HepG2 (cell line): ENCODE measurements at regions not wholly inside any gene's neighbourhood (a gene's known extent, or its start where the extent isn't known, plus 50 kb on each side); places are given as distances from the start of the nearest gene placed in this dataset.

ENCODE experiments used
- ATAC-seq: fragments of 200-7000 bp; cut with Tn5 transposase; 3 replicates; pipeline ENCODE4 v1.9.1; 2020; ENCODE audit warnings: mild to moderate bottlenecking, moderate library complexity
- BruUV-seq: library from RNA; stranded (reverse); fragments of 400-500 nt; replicated peaks from 2 replicates; lab custom pipeline; 2021; lab: Mats Ljungman, UMichigan
- CTCF ChIA-PET: fragments of 300-600 bp; formaldehyde crosslinking; extraction: SDS; loops from one replicate; lab custom pipeline; 2021; ENCODE audit warnings: low total read pairs, inconsistent platforms, low intra/inter-chr PET ratio; lab: Yijun Ruan, JAX
- POLR2A ChIA-PET: fragments of 350-600 bp; sonication (Branson Sonifier 250); formaldehyde crosslinking; loops from one replicate; lab custom pipeline; 2020; ENCODE audit warnings: antibody characterized with exemption, inconsistent platforms; lab: Yijun Ruan, JAX
- DNase-seq: peaks from one replicate; pipeline ENCODE4 v3.0.0-alpha.2; 2015; ENCODE audit warnings: low spot score
- FAIRE-seq: peaks from 3 replicates; lab custom pipeline; 2011; peaks lifted over from hg19 to GRCh38; lab: Jason Lieb, UNC
- H2AFZ ChIP-seq: one replicate; pipeline ENCODE4 v1.6.1; 2011; ENCODE audit warnings: low read length, inconsistent platforms
- H3K27ac ChIP-seq: fragments of 300-600 bp; 3 replicates; pipeline ENCODE4 v1.8.0; 2011; ENCODE audit warnings: mixed run types, mild to moderate bottlenecking, mixed read lengths, low read length, inconsistent platforms; ENCODE audit not compliant: insufficient read depth; ENCODE audit errors: extremely low read length
- H3K27me3 ChIP-seq, 2 experiments: fragments of 200-600 bp in 1 of 2; 2 replicates in 1 of 2; 3 replicates in 1 of 2; pipeline versions ENCODE4 v1.6.0 to v1.8.0; 2011; ENCODE audit warnings: low read length in 2 of 2, mild to moderate bottlenecking in 2 of 2, moderate library complexity in 2 of 2, inconsistent platforms in 1 of 2; ENCODE audit not compliant: insufficient read depth in 2 of 2, control insufficient read depth in 1 of 2
- H3K36me3 ChIP-seq, 2 experiments: fragments of 200-600 bp in 1 of 2; replicated peaks in 1 of 2; 2 replicates in 1 of 2; 3 replicates in 1 of 2; pipeline versions ENCODE4 v1.5.1 to v1.8.0; 2011; ENCODE audit warnings: low read length in 2 of 2, inconsistent platforms in 1 of 2; ENCODE audit not compliant: insufficient read depth in 2 of 2, control insufficient read depth in 1 of 2
- H3K4me1 ChIP-seq: 2 replicates; pipeline ENCODE4 v1.5.1; 2012; ENCODE audit warnings: low read length, inconsistent platforms; ENCODE audit not compliant: insufficient read depth
- H3K4me2 ChIP-seq: 2 replicates; pipeline ENCODE4 v1.6.0; 2011; ENCODE audit warnings: low read depth, low read length, inconsistent platforms
- H3K4me3 ChIP-seq, 3 experiments: fragments of 200-600 bp in 1 of 3; sonication (generic), shearing (Covaris generic) in 1 of 3; replicated peaks in 1 of 3; 2 replicates each; pipeline ENCODE4 v1.5.1; 2011 to 2016; ENCODE audit warnings: low read length in 3 of 3, inconsistent platforms in 2 of 3, low read depth in 2 of 3, mild to moderate bottlenecking in 2 of 3, control low read depth in 1 of 3, mixed read lengths in 1 of 3; ENCODE audit not compliant: insufficient read depth in 1 of 3
- H3K79me2 ChIP-seq: one replicate; pipeline ENCODE4 v1.6.1; 2011; ENCODE audit warnings: low read length, inconsistent platforms; ENCODE audit not compliant: insufficient read depth
- H3K9ac ChIP-seq: 2 replicates; pipeline ENCODE4 v1.6.0; 2011; ENCODE audit warnings: mild to moderate bottlenecking, low read depth, low read length, inconsistent platforms; ENCODE audit not compliant: insufficient read depth
- H3K9me3 ChIP-seq: 2 replicates; pipeline ENCODE4 v1.5.1; 2012; ENCODE audit warnings: mild to moderate bottlenecking, low read length
- H4K20me1 ChIP-seq: 2 replicates; pipeline ENCODE4 v1.6.0; 2011; ENCODE audit warnings: inconsistent platforms, mild to moderate bottlenecking, low read length, moderate library complexity; ENCODE audit not compliant: insufficient read depth
- NCOA2 ChIP-seq: sonication (generic); formaldehyde crosslinking; IDR thresholded peaks from 2 replicates; pipeline ENCODE4 v1.8.0; 2022; ENCODE audit warnings: inconsistent platforms
- ZNF614 ChIP-seq: IDR thresholded peaks from 2 replicates; pipeline ENCODE4 v1.6.1; 2018; ENCODE audit warnings: missing biosample characterization, missing genetic modification reagents, inconsistent platforms, borderline replicate concordance
- WGBS: methylation state at CpG from one replicate; pipeline ENCODE4 v1.1.6; 2017; ENCODE audit warnings: low lambda C conversion rate; 5-methylcytosine and 5-hydroxymethylcytosine counted together
- in situ Hi-C: cut with HindIII; loops from 2 replicates; pipeline ENCODE4 v1.10.0; 2017; ENCODE audit warnings: low pct_unique_long_range_greater_than_20kb; ENCODE audit not compliant: extremely low pct_ligation_motif_present
- intact Hi-C: fragments of 100-400 bp; cut with micrococcal nuclease; formaldehyde crosslinking; loops from one replicate; pipeline ENCODE4 v1.10.0; 2022; ENCODE audit not compliant: unreplicated experiment
- TF ChIP-seq, protein P1 (sequence below): sonication (generic); formaldehyde crosslinking; IDR thresholded peaks from 2 replicates; pipeline ENCODE4 v1.8.1; 2023; ENCODE audit warnings: mild to moderate bottlenecking, missing genetic modification reagents
- TF ChIP-seq, protein P2 (sequence below): sonication (generic); formaldehyde crosslinking; IDR thresholded peaks from 2 replicates; pipeline ENCODE4 v1.9.0; 2021; ENCODE audit warnings: mild to moderate bottlenecking, missing genetic modification reagents
- TF ChIP-seq, protein P3 (sequence below): sonication (generic); formaldehyde crosslinking; IDR thresholded peaks from 2 replicates; pipeline ENCODE4 v1.5.1; 2020; ENCODE audit warnings: missing genetic modification reagents, mild to moderate bottlenecking, borderline replicate concordance
- TF ChIP-seq, protein P4 (sequence below): sonication (generic); formaldehyde crosslinking; IDR thresholded peaks from 2 replicates; pipeline ENCODE4 v1.8.0; 2022; ENCODE audit warnings: mild to moderate bottlenecking, missing genetic modification reagents, moderate library complexity

DNA sequence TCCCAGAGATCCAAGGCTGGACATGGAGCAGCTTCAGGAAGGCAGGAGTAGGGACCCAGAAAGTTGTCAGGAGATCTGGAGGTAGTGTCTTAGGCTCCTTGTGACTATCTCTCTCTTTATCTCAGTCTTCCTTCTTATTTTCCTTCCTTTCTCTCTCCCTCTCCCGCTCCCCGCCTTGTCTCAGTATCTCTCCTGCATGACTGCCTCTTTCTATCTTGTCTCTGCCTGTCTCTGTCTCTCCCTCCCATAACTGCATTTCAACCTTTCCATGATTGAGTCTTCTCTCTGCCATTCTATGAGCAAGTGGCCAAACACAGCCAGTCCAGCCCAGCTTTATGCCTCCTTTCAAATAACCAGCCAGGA is 61.0 kb upstream of the NEK6 start:
- H3K9ac ChIP-seq: no peak overlapping the region
- intact Hi-C loops: no loop called here
- TF ChIP-seq NCOA2 (CRISPR knock-in tag) (no peak), ZNF614 (CRISPR knock-in tag) (no peak)
- TF ChIP-seq, protein P1, sequence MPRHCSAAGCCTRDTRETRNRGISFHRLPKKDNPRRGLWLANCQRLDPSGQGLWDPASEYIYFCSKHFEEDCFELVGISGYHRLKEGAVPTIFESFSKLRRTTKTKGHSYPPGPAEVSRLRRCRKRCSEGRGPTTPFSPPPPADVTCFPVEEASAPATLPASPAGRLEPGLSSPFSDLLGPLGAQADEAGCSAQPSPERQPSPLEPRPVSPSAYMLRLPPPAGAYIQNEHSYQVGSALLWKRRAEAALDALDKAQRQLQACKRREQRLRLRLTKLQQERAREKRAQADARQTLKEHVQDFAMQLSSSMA (CRISPR knock-in tag): no peak
- no peak overlapping the region for H3K4me3 ChIP-seq
- ATAC-seq (no peak), DNase-seq (no peak), FAIRE-seq (no peak)
- ChIA-PET CTCF (no interaction called here), POLR2A (no interaction called here)
- 9% methylated on average over 2 of the region's 2 CpGs for WGBS
- H3K27me3 ChIP-seq: peaks cover 0 to 11% of the 10 kb centered on the region in 2 experiments; a peak in 3 of 5 replicates
- no peak overlapping the region for H3K27ac ChIP-seq
- no peaks in the 10 kb centered on the region for H3K4me1 ChIP-seq
- no peaks in the 10 kb centered on the region for H3K79me2 ChIP-seq
- in situ Hi-C loops: no loop called here
- no peaks in the 10 kb centered on the region for H3K36me3 ChIP-seq
- no peaks in the 10 kb centered on the region for H4K20me1 ChIP-seq
- H2AFZ ChIP-seq: no peak overlapping the region
- BruUV-seq: no TSS peak
- H3K4me2 ChIP-seq: no peak overlapping the region
- peaks cover 7% of the 10 kb centered on the region; the same call in 1 of the 2 replicates for H3K9me3 ChIP-seq

DNA sequence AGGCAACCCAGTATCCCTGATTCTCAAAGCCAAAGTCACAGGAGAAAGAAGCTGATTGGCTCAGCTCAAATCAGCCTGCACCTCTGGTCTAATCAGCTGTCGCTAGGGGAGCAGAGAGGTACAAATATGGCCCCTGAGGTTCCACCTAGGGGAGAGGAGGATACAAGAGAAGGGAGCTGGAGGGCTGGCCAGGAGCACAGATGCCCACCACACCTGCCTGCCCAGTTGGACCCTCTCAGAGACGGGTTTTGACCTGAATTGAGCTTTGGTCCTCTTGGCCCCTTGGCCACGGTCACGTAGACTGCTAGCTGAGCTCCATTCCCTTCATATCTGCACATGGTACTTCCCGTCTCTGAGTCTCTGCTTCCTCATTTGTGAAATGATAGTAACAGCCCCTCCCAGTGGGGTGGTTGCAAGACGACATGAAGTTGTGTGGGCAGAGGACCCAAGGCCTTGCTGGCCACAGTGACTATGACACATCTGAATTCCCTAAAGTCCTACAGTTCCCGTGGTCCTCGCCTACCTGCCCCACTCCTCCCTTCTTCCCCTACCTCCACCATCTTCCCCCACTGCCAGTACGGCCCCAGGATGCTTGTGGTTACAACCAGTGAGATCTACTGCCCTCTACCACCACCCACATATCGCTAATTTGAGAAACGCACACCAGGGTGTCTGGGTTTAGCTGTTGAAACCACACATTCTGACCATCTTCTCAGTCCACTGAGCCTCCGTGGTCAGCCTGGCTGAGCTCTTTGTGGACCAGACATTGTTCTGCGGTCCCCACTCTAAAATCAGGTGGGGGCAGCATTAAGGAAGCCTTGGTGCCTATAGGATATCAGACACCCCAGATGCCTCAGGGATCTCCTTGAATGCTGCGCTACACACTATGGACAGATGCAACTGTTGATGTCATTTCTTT is 60.3 kb upstream of the NEK6 start:
- POLR2A ChIA-PET: no interaction called here
- no peak for ATAC-seq
- intact Hi-C loops: no loop called here
- TF ChIP-seq, protein P2, sequence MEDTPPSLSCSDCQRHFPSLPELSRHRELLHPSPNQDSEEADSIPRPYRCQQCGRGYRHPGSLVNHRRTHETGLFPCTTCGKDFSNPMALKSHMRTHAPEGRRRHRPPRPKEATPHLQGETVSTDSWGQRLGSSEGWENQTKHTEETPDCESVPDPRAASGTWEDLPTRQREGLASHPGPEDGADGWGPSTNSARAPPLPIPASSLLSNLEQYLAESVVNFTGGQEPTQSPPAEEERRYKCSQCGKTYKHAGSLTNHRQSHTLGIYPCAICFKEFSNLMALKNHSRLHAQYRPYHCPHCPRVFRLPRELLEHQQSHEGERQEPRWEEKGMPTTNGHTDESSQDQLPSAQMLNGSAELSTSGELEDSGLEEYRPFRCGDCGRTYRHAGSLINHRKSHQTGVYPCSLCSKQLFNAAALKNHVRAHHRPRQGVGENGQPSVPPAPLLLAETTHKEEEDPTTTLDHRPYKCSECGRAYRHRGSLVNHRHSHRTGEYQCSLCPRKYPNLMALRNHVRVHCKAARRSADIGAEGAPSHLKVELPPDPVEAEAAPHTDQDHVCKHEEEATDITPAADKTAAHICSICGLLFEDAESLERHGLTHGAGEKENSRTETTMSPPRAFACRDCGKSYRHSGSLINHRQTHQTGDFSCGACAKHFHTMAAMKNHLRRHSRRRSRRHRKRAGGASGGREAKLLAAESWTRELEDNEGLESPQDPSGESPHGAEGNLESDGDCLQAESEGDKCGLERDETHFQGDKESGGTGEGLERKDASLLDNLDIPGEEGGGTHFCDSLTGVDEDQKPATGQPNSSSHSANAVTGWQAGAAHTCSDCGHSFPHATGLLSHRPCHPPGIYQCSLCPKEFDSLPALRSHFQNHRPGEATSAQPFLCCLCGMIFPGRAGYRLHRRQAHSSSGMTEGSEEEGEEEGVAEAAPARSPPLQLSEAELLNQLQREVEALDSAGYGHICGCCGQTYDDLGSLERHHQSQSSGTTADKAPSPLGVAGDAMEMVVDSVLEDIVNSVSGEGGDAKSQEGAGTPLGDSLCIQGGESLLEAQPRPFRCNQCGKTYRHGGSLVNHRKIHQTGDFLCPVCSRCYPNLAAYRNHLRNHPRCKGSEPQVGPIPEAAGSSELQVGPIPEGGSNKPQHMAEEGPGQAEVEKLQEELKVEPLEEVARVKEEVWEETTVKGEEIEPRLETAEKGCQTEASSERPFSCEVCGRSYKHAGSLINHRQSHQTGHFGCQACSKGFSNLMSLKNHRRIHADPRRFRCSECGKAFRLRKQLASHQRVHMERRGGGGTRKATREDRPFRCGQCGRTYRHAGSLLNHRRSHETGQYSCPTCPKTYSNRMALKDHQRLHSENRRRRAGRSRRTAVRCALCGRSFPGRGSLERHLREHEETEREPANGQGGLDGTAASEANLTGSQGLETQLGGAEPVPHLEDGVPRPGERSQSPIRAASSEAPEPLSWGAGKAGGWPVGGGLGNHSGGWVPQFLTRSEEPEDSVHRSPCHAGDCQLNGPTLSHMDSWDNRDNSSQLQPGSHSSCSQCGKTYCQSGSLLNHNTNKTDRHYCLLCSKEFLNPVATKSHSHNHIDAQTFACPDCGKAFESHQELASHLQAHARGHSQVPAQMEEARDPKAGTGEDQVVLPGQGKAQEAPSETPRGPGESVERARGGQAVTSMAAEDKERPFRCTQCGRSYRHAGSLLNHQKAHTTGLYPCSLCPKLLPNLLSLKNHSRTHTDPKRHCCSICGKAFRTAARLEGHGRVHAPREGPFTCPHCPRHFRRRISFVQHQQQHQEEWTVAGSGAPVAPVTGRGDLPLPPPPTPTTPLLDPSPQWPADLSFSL (CRISPR knock-in tag): no peak
- TF ChIP-seq, protein P3, sequence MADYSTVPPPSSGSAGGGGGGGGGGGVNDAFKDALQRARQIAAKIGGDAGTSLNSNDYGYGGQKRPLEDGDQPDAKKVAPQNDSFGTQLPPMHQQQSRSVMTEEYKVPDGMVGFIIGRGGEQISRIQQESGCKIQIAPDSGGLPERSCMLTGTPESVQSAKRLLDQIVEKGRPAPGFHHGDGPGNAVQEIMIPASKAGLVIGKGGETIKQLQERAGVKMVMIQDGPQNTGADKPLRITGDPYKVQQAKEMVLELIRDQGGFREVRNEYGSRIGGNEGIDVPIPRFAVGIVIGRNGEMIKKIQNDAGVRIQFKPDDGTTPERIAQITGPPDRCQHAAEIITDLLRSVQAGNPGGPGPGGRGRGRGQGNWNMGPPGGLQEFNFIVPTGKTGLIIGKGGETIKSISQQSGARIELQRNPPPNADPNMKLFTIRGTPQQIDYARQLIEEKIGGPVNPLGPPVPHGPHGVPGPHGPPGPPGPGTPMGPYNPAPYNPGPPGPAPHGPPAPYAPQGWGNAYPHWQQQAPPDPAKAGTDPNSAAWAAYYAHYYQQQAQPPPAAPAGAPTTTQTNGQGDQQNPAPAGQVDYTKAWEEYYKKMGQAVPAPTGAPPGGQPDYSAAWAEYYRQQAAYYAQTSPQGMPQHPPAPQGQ (CRISPR knock-in tag): no peak
- TF ChIP-seq, protein P4, sequence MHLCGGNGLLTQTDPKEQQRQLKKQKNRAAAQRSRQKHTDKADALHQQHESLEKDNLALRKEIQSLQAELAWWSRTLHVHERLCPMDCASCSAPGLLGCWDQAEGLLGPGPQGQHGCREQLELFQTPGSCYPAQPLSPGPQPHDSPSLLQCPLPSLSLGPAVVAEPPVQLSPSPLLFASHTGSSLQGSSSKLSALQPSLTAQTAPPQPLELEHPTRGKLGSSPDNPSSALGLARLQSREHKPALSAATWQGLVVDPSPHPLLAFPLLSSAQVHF (CRISPR knock-in tag): no peak

More for the DNA sequence above, 60.3 kb upstream of the NEK6 start:
- FAIRE-seq (no peak), DNase-seq (no peak)
- Histone ChIP-seq H4K20me1 (no peaks in the 10 kb centered on the region), H3K27ac (no peak overlapping the region), H3K4me2 (no peak overlapping the region), H3K4me3 (no peak overlapping the region), H3K36me3 (no peaks in the 10 kb centered on the region), H3K27me3 (peaks cover 0 to 7% of the 10 kb centered on the region in 2 experiments; a peak in 3 of 5 replicates), H3K79me2 (no peaks in the 10 kb centered on the region), H2AFZ (no peak overlapping the region), H3K9ac (no peak overlapping the region), H3K9me3 (peaks cover 7% of the 10 kb centered on the region; the same call in 1 of the 2 replicates), H3K4me1 (peaks cover 4% of the 10 kb centered on the region; the same call in 1 of the 2 replicates)
- BruUV-seq: no TSS peak
- in situ Hi-C loops: no loop called here
- CTCF ChIA-PET: no interaction called here
- 34% methylated on average over 11 of the region's 14 CpGs for WGBS
